H1 (cell line): ENCODE measurements at regions not wholly inside any gene's neighbourhood (a gene's known extent, or its start where the extent isn't known, plus 50 kb on each side); places are given as distances from the start of the nearest gene placed in this dataset.

Experiments
- CTCF ChIA-PET: fragments of 300-600 bp; sonication (Branson Sonifier 250); formaldehyde crosslinking; loops from one replicate; lab custom pipeline; 2021; ENCODE audit not compliant: partially characterized antibody; lab: Charles Lee
- POLR2A ChIA-PET: fragments of 300-600 bp; sonication (Branson Sonifier 250); formaldehyde crosslinking; loops from one replicate; lab custom pipeline; 2021; ENCODE audit warnings: inconsistent platforms; ENCODE audit not compliant: partially characterized antibody; lab: Charles Lee
- DNase-seq, 2 experiments: peaks; one replicate each; pipeline versions ENCODE4 v3.0.0 to v3.0.0-alpha.2; 2010 to 2022; ENCODE audit warnings: low spot score in 2 of 2, low read depth in 1 of 2, mixed read lengths in 1 of 2
- FAIRE-seq: peaks from 2 replicates; lab custom pipeline; 2011; peaks lifted over from hg19 to GRCh38; lab: Jason Lieb, UNC
- H2AFZ ChIP-seq: 2 replicates; pipeline ENCODE4 v1.8.1; 2012; ENCODE audit warnings: low read length, inconsistent platforms
- H2AK5ac ChIP-seq: 2 replicates; pipeline ENCODE4 v1.6.1; 2013; ENCODE audit warnings: low read depth, low read length
- H2BK120ac ChIP-seq: replicated peaks from 2 replicates; pipeline ENCODE3; 2013; ENCODE audit warnings: low read depth, low read length, inconsistent platforms
- H2BK12ac ChIP-seq: 2 replicates; pipeline ENCODE4 v1.6.1; 2013; ENCODE audit warnings: low read depth, low read length
- H2BK15ac ChIP-seq: 2 replicates; pipeline ENCODE4 v1.6.1; 2013; ENCODE audit warnings: low read length
- H2BK20ac ChIP-seq: 2 replicates; pipeline ENCODE4 v1.6.1; 2013; ENCODE audit warnings: low read length
- H2BK5ac ChIP-seq: 2 replicates; pipeline ENCODE4 v1.6.1; 2013; ENCODE audit warnings: low read depth, low read length
- H3K14ac ChIP-seq: 2 replicates; pipeline ENCODE4 v1.6.1; 2013; ENCODE audit warnings: inconsistent platforms; ENCODE audit not compliant: insufficient read length
- H3K18ac ChIP-seq: 2 replicates; pipeline ENCODE4 v1.6.1; 2013; ENCODE audit warnings: low read length; ENCODE audit errors: extremely low read depth
- H3K23ac ChIP-seq: 2 replicates; pipeline ENCODE4 v1.6.1; 2013; ENCODE audit warnings: inconsistent platforms; ENCODE audit not compliant: insufficient read length
- H3K23me2 ChIP-seq: 2 replicates; pipeline ENCODE4 v1.6.1; 2013; ENCODE audit warnings: low read depth, low read length
- H3K27ac ChIP-seq: 2 replicates; pipeline ENCODE4 v1.6.1; 2011; ENCODE audit warnings: low read depth, low read length, inconsistent platforms
- H3K27me3 ChIP-seq, 4 experiments: replicated peaks in 1 of 4; 1 replicate in 1 of 4; 2 replicates in 3 of 4; pipeline versions ENCODE4 v1.6.1 to v1.8.1; 2011 to 2013; ENCODE audit warnings: low read length in 3 of 4, mild to moderate bottlenecking in 3 of 4, inconsistent platforms in 2 of 4, mixed read lengths in 2 of 4, moderate library complexity in 1 of 4; ENCODE audit not compliant: control insufficient read depth in 3 of 4, insufficient read depth in 3 of 4; ENCODE audit errors: extremely low read depth in 1 of 4
- H3K36me3 ChIP-seq, 4 experiments: 2 replicates each; pipeline versions ENCODE4 v1.6.1 to v1.8.1; 2011 to 2013; ENCODE audit warnings: mild to moderate bottlenecking in 4 of 4, low read length in 3 of 4, moderate library complexity in 2 of 4, control low read depth in 1 of 4, inconsistent platforms in 1 of 4; ENCODE audit not compliant: insufficient read depth in 4 of 4, control insufficient read depth in 2 of 4
- H3K4ac ChIP-seq: replicated peaks from 2 replicates; pipeline ENCODE3; 2013; ENCODE audit warnings: low read length, low read depth, mixed read lengths, inconsistent platforms; ENCODE audit not compliant: insufficient read length
- H3K4me1 ChIP-seq, 4 experiments: replicated peaks in 1 of 4; 1 replicate in 1 of 4; 2 replicates in 3 of 4; pipeline versions ENCODE4 v1.6.1 to v1.8.1; 2011 to 2013; ENCODE audit warnings: low read length in 3 of 4, inconsistent platforms in 2 of 4, mixed read lengths in 1 of 4; ENCODE audit not compliant: insufficient read depth in 4 of 4, control insufficient read depth in 3 of 4
- H3K4me2 ChIP-seq, 2 experiments: 2 replicates each; pipeline versions ENCODE4 v1.6.1 to v1.8.1; 2011 to 2013; ENCODE audit warnings: low read depth in 2 of 2, low read length in 2 of 2, control low read depth in 1 of 2, inconsistent platforms in 1 of 2, mild to moderate bottlenecking in 1 of 2; ENCODE audit not compliant: insufficient read depth in 1 of 2
- H3K4me3 ChIP-seq, 4 experiments: fragments of 200-600, 300-600 bp in 1 of 4; sonication (generic), shearing (Covaris generic), sonication (Bioruptor Twin) in 1 of 4; 2 replicates each; pipeline versions ENCODE4 v1.5.1 to v1.8.1; 2011 to 2016; ENCODE audit warnings: low read length in 4 of 4, low read depth in 3 of 4, control low read depth in 2 of 4, inconsistent platforms in 2 of 4, mild to moderate bottlenecking in 2 of 4, mixed read lengths in 1 of 4, moderate library complexity in 1 of 4; ENCODE audit not compliant: insufficient read depth in 2 of 4; ENCODE audit errors: extremely low read depth in 1 of 4
- H3K56ac ChIP-seq: replicated peaks from 2 replicates; pipeline ENCODE3; 2013; ENCODE audit warnings: low read depth, mild to moderate bottlenecking, mixed read lengths, low read length, inconsistent platforms; ENCODE audit not compliant: insufficient read length
- H3K79me1 ChIP-seq: 2 replicates; pipeline ENCODE4 v1.6.1; 2013; ENCODE audit warnings: low read depth, low read length, control low read depth
- H3K79me2 ChIP-seq, 2 experiments: 2 replicates each; pipeline versions ENCODE4 v1.6.1 to v1.8.1; 2012 to 2013; ENCODE audit warnings: low read length in 2 of 2, mild to moderate bottlenecking in 2 of 2, inconsistent platforms in 1 of 2; ENCODE audit not compliant: insufficient read depth in 2 of 2, control insufficient read depth in 1 of 2
- H3K9ac ChIP-seq, 4 experiments: replicated peaks in 1 of 4; 1 replicate in 1 of 4; 2 replicates in 3 of 4; pipeline versions ENCODE4 v1.6.1 to v1.8.1; 2011 to 2013; ENCODE audit warnings: low read depth in 3 of 4, low read length in 3 of 4, control low read depth in 2 of 4, mild to moderate bottlenecking in 2 of 4, moderate library complexity in 2 of 4, inconsistent platforms in 1 of 4; ENCODE audit errors: extremely low read depth in 1 of 4
- H3K9me3 ChIP-seq, 2 experiments: 2 replicates each; pipeline versions ENCODE4 v1.6.1 to v1.8.1; 2012 to 2013; ENCODE audit warnings: mild to moderate bottlenecking in 2 of 2, moderate library complexity in 2 of 2, control low read depth in 1 of 2, inconsistent platforms in 1 of 2, low read depth in 1 of 2, low read length in 1 of 2, mixed read lengths in 1 of 2; ENCODE audit not compliant: insufficient read depth in 2 of 2
- H4K20me1 ChIP-seq, 2 experiments: replicated peaks in 1 of 2; 2 replicates each; pipeline versions ENCODE3 to v1.8.1; 2011 to 2013; ENCODE audit warnings: inconsistent platforms in 2 of 2, low read length in 2 of 2, mild to moderate bottlenecking in 1 of 2; ENCODE audit not compliant: insufficient read depth in 2 of 2, control insufficient read depth in 1 of 2
- H4K5ac ChIP-seq: 2 replicates; pipeline ENCODE4 v1.6.1; 2013; ENCODE audit warnings: low read length, low read depth, mixed read lengths, inconsistent platforms; ENCODE audit not compliant: insufficient read length
- H4K8ac ChIP-seq: 2 replicates; pipeline ENCODE4 v1.8.0; 2013; ENCODE audit warnings: mild to moderate bottlenecking, moderate library complexity, low read length, inconsistent platforms; ENCODE audit not compliant: insufficient read depth; ENCODE audit errors: extremely low read depth
- H4K91ac ChIP-seq: replicated peaks from 2 replicates; pipeline ENCODE3; 2013; ENCODE audit warnings: low read length, mixed read lengths, inconsistent platforms; ENCODE audit not compliant: insufficient read length
- SP1 ChIP-seq: IDR thresholded peaks from 2 replicates; pipeline ENCODE4 v1.6.1; 2011; ENCODE audit warnings: low read depth, low read length
- SRF ChIP-seq: IDR thresholded peaks from 2 replicates; pipeline ENCODE4 v1.6.1; 2011; ENCODE audit warnings: mild to moderate bottlenecking, low read depth, low read length, moderate library complexity
- WGBS, 2 experiments: shearing (Covaris generic) in 1 of 2; methylation state at CpG; one replicate each; pipeline versions ENCODE4 v1.1.6 to v1.1.7; 2013 to 2015; ENCODE audit warnings: low lambda C conversion rate in 2 of 2, mixed read lengths in 2 of 2, inconsistent platforms in 1 of 2, low coverage in 1 of 2, missing lambda C conversion rate in 1 of 2; ENCODE audit not compliant: insufficient replicate concordance in 2 of 2, insufficient coverage in 1 of 2, insufficient read length in 1 of 2; ENCODE audit errors: extremely low coverage in 1 of 2, missing lambda C conversion rate in 1 of 2; 5-methylcytosine and 5-hydroxymethylcytosine counted together

- H2BK20ac ChIP-seq = no peak overlapping the region
- H3K9ac ChIP-seq = no peak overlapping the region
- no peaks in the 10 kb centered on the region; a peak in 1 of 4 replicates for H3K9me3 ChIP-seq
- FAIRE-seq (no peak), DNase-seq (no peak)
- H4K8ac ChIP-seq = no peak overlapping the region
- H3K4me3 ChIP-seq = no peak overlapping the region
- H4K20me1 ChIP-seq = no peaks in the 10 kb centered on the region
- ChIA-PET CTCF (interaction anchor here (0.8 to 6.1 kb wide), 23 partner anchors 9 to 260 kb away, joined by 3 to 51 read pairs (median 5); no protein-coding TSS in a partner anchor), POLR2A (interaction anchor here (0.6 kb wide), 1 partner anchor 367 kb away, joined by 3 read pairs; no protein-coding TSS in a partner anchor)
- no peak overlapping the region for H3K18ac ChIP-seq
- H2AK5ac ChIP-seq = peak overlapping the region; percentile 39; the same call in 1 of the 2 replicates
- H3K14ac ChIP-seq = no peak overlapping the region
- WGBS, 2 experiments = 91% methylated on average over 5 of the region's 5 CpGs; no CpG with 5 or more reads in 1 of the 2 experiments
- H4K5ac ChIP-seq = no peak overlapping the region
- H2BK12ac ChIP-seq = 0 out of 2 replicates have a peak overlapping the region, but pooled peaks have one; percentile 50
- H3K79me1 ChIP-seq = no peaks in the 10 kb centered on the region
- peaks cover 0 to 7% (median 3%) of the 10 kb centered on the region in 4 experiments; a peak in 3 of 7 replicates for H3K4me1 ChIP-seq
- no peak overlapping the region for H3K56ac ChIP-seq
- 0 out of 2 replicates have a peak overlapping the region, but pooled peaks have one; percentile 29 for H2BK15ac ChIP-seq
- no peaks in the 10 kb centered on the region for H3K79me2 ChIP-seq
- no peak overlapping the region for H3K4me2 ChIP-seq
- no peak overlapping the region for H2BK120ac ChIP-seq
- H3K4ac ChIP-seq = peak overlapping the region; percentile 71
- no peaks in the 10 kb centered on the region for H3K36me3 ChIP-seq
- no peak overlapping the region for H3K23ac ChIP-seq
- H3K27ac ChIP-seq = no peak overlapping the region
- no peak overlapping the region for H2BK5ac ChIP-seq
- H3K23me2 ChIP-seq = no peaks in the 10 kb centered on the region
- H2AFZ ChIP-seq = no peak overlapping the region; the same call in 1 of the 2 replicates
- H3K27me3 ChIP-seq = peaks cover 0 to 1% (median 0%) of the 10 kb centered on the region in 4 experiments; a peak in 1 of 7 replicates
- peak overlapping the region; percentile 25 for H4K91ac ChIP-seq
- no peak for TF ChIP-seq SP1
- no peak for TF ChIP-seq SRF
Observed at GRCh38 chr1:157311730-157312081, 173.5 kb upstream of the ETV3 start.
